CD14-positive monocyte (primary cell): ENCODE measurements at regions not wholly inside any gene's neighbourhood (a gene's known extent, or its start where the extent isn't known, plus 50 kb on each side); places are given as distances from the start of the nearest gene placed in this dataset.

Experiments used
- DNase-seq, 3 donors: peaks; one replicate each; pipeline ENCODE4 v3.0.0-alpha.2; 2011 to 2022
- H2AFZ ChIP-seq: 2 replicates; pipeline ENCODE4 v1.6.0; 2012; ENCODE audit warnings: mild to moderate bottlenecking, low read depth, low read length, inconsistent platforms; ENCODE audit not compliant: insufficient read depth, poor library complexity, severe bottlenecking
- H3K27ac ChIP-seq, 2 donors: 1 replicate in 1 of 2; 2 replicates in 1 of 2; pipeline ENCODE4 v1.5.1; 2012 to 2013; ENCODE audit warnings: low read length in 2 of 2, control low read depth in 1 of 2, inconsistent platforms in 1 of 2, low read depth in 1 of 2, mild to moderate bottlenecking in 1 of 2
- H3K27me3 ChIP-seq, 2 donors: one replicate each; pipeline versions ENCODE4 v1.6.0 to v1.6.1; 2011 to 2013; ENCODE audit warnings: low read length in 2 of 2; ENCODE audit not compliant: control insufficient read depth in 2 of 2, insufficient read depth in 2 of 2
- H3K36me3 ChIP-seq, 2 donors: replicated peaks in 1 of 2; 1 replicate in 1 of 2; 2 replicates in 1 of 2; pipeline versions ENCODE4 v1.5.1 to v1.6.1; 2012 to 2013; ENCODE audit warnings: low read length in 2 of 2, control low read depth in 1 of 2, inconsistent platforms in 1 of 2, mild to moderate bottlenecking in 1 of 2; ENCODE audit not compliant: insufficient read depth in 2 of 2, control insufficient read depth in 1 of 2
- H3K4me1 ChIP-seq, 2 donors: 1 replicate in 1 of 2; 2 replicates in 1 of 2; pipeline versions ENCODE4 v1.5.1 to v1.6.1; 2012 to 2013; ENCODE audit warnings: low read length in 2 of 2, control low read depth in 1 of 2, inconsistent platforms in 1 of 2, mild to moderate bottlenecking in 1 of 2, moderate library complexity in 1 of 2; ENCODE audit not compliant: insufficient read depth in 2 of 2, control insufficient read depth in 1 of 2
- H3K4me2 ChIP-seq: replicated peaks from 2 replicates; pipeline ENCODE3; 2012; ENCODE audit warnings: low read length, moderate library complexity, mild to moderate bottlenecking; ENCODE audit not compliant: poor library complexity, severe bottlenecking; ENCODE audit errors: extremely low read depth
- H3K4me3 ChIP-seq, 3 experiments: fragments of 200-600 bp in 1 of 3; sonication (generic) in 1 of 3; replicated peaks in 1 of 3; 1 replicate in 2 of 3; 2 replicates in 1 of 3; pipeline ENCODE4 v1.5.1; 2011 to 2013; ENCODE audit warnings: low read length in 3 of 3, mild to moderate bottlenecking in 3 of 3, control low read depth in 2 of 3, low read depth in 2 of 3, inconsistent platforms in 1 of 3, moderate library complexity in 1 of 3
- H3K79me2 ChIP-seq: 2 replicates; pipeline ENCODE4 v1.6.0; 2012; ENCODE audit warnings: mild to moderate bottlenecking, control low read depth, inconsistent platforms, low read length, moderate library complexity; ENCODE audit not compliant: insufficient read depth
- H3K9ac ChIP-seq: 2 replicates; pipeline ENCODE4 v1.6.0; 2017; ENCODE audit warnings: low read length, mild to moderate bottlenecking; ENCODE audit not compliant: insufficient read depth, poor library complexity, severe bottlenecking
- H3K9me3 ChIP-seq, 2 donors: replicated peaks in 1 of 2; 1 replicate in 1 of 2; 2 replicates in 1 of 2; pipeline versions ENCODE4 v1.5.1 to v1.6.1; 2012 to 2013; ENCODE audit warnings: low read length in 2 of 2, control low read depth in 1 of 2; ENCODE audit not compliant: control insufficient read depth in 1 of 2, insufficient read depth in 1 of 2
- H4K20me1 ChIP-seq: 2 replicates; pipeline ENCODE4 v1.6.0; 2012; ENCODE audit warnings: mild to moderate bottlenecking, low read length, control low read depth, moderate library complexity; ENCODE audit not compliant: insufficient read depth
- H3K27ac Mint-ChIP-seq, 7 donors: one replicate each; pipeline ENCODE4 v1.8.0; 2020; ENCODE audit warnings: mild to moderate bottlenecking in 7 of 7, mixed read lengths in 7 of 7, moderate library complexity in 6 of 7, inconsistent platforms in 2 of 7
- H3K27me3 Mint-ChIP-seq, 3 donors: one replicate each; pipeline ENCODE4 v1.8.0; 2021 to 2022; ENCODE audit warnings: low read depth in 3 of 3, mild to moderate bottlenecking in 3 of 3, mixed read lengths in 3 of 3, moderate library complexity in 3 of 3, inconsistent platforms in 1 of 3
- H3K36me3 Mint-ChIP-seq, 2 donors: one replicate each; pipeline ENCODE4 v1.8.0; 2020; ENCODE audit warnings: mixed read lengths in 2 of 2, inconsistent platforms in 1 of 2, mild to moderate bottlenecking in 1 of 2
- H3K4me1 Mint-ChIP-seq: one replicate; pipeline ENCODE4 v1.8.0; 2020; ENCODE audit warnings: mild to moderate bottlenecking, mixed read lengths
- H3K4me3 Mint-ChIP-seq, 2 donors: one replicate each; pipeline ENCODE4 v1.8.0; 2020; ENCODE audit warnings: mild to moderate bottlenecking in 2 of 2, mixed read lengths in 2 of 2, moderate library complexity in 1 of 2
- H3K9me3 Mint-ChIP-seq, 7 donors: one replicate each; pipeline ENCODE4 v1.8.0; 2020 to 2022; ENCODE audit warnings: mixed read lengths in 7 of 7, mild to moderate bottlenecking in 6 of 7, moderate library complexity in 6 of 7, inconsistent platforms in 2 of 7
- intact Hi-C, 2 donors: fragments of 100-400 bp; cut with micrococcal nuclease; formaldehyde crosslinking; loops; one replicate each; pipeline versions ENCODE4 v1.15.0 to v1.15.1; 2023
- TF ChIP-seq, protein P1 (sequence below): fragments of 200-600 bp; IDR thresholded peaks from one replicate; pipeline ENCODE4 v1.8.0; 2022; ENCODE audit warnings: antibody characterized with exemption, mild to moderate bottlenecking

DNA sequence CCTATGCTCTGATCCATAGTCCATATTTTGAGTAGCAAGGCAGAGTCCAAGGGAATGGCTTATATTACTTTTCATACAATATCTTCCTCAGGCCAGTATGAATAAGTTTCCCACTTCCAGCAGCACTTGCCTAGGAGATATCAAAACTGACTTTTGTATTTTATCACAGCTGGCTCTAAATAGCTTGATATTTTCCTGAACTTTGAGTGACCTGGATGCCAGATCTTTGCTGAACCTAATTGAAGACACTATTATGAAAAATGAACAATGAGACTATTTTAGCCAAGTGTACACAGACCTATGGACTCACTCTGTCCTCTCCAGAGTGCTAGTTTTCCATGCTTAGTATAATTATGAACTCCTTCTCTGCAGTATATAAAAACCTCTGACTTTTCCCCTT, 475.6 kb upstream of the PTGER4 start:
- H3K9ac ChIP-seq, result no peak overlapping the region
- no peak overlapping the region for H3K27ac ChIP-seq
- H4K20me1 ChIP-seq, result no peaks in the 10 kb centered on the region
- no peaks in the 10 kb centered on the region for H3K27me3 ChIP-seq
- H3K79me2 ChIP-seq, result no peaks in the 10 kb centered on the region
- H3K4me3 ChIP-seq, result no peak overlapping the region
- Mint-ChIP-seq H3K27ac (no peak overlapping the region), H3K4me3 (no peak overlapping the region), H3K27me3 (no peaks in the 10 kb centered on the region), H3K36me3 (no peaks in the 10 kb centered on the region), H3K4me1 (no peaks in the 10 kb centered on the region), H3K9me3 (peaks cover 0 to 5% (median 3%) of the 10 kb centered on the region in 7 donors)
- H3K36me3 ChIP-seq, result no peaks in the 10 kb centered on the region
- H2AFZ ChIP-seq, result no peak overlapping the region
- no peaks in the 10 kb centered on the region for H3K9me3 ChIP-seq
- no peaks in the 10 kb centered on the region for H3K4me1 ChIP-seq
- no peak overlapping the region for H3K4me2 ChIP-seq
- DNase-seq, result no peak
- intact Hi-C loops, result no loop called here
- TF ChIP-seq, protein P1, sequence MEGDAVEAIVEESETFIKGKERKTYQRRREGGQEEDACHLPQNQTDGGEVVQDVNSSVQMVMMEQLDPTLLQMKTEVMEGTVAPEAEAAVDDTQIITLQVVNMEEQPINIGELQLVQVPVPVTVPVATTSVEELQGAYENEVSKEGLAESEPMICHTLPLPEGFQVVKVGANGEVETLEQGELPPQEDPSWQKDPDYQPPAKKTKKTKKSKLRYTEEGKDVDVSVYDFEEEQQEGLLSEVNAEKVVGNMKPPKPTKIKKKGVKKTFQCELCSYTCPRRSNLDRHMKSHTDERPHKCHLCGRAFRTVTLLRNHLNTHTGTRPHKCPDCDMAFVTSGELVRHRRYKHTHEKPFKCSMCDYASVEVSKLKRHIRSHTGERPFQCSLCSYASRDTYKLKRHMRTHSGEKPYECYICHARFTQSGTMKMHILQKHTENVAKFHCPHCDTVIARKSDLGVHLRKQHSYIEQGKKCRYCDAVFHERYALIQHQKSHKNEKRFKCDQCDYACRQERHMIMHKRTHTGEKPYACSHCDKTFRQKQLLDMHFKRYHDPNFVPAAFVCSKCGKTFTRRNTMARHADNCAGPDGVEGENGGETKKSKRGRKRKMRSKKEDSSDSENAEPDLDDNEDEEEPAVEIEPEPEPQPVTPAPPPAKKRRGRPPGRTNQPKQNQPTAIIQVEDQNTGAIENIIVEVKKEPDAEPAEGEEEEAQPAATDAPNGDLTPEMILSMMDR, result no peak

DNA sequence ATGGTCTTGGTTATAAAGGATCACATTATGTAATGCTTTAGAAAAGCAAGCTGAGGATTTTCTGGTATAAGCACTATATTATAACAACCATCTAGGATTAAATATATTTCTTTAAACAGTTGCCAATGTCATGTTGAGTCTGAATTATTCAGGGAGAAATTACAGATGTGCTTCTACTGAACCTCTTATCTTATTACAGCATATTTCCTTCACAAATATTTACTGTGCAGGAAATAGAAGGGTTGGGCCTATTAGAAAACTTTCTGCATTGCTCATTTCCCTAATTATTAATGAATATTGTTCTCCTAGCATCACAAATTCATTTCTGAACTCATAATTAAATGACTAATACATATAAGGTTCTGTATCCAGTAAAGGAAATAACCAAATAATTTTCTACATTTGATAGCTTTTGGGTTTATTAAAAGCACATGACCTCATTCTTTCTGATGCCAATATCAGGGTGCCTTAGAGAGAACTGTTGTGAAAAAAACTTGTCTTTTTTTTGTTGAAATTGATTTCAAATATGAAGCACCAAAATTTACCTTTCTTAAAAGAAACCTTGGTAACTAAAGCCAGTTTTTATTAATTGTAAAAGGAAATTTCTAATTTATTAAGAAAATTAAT, 476.8 kb upstream of the PTGER4 start:
- Histone ChIP-seq H3K27me3 (no peaks in the 10 kb centered on the region), H3K36me3 (no peaks in the 10 kb centered on the region), H4K20me1 (no peaks in the 10 kb centered on the region), H3K4me3 (no peak overlapping the region), H3K79me2 (no peaks in the 10 kb centered on the region), H2AFZ (no peak overlapping the region), H3K9me3 (no peaks in the 10 kb centered on the region), H3K4me2 (no peak overlapping the region), H3K4me1 (no peaks in the 10 kb centered on the region), H3K27ac (no peak overlapping the region), H3K9ac (no peak overlapping the region)
- Mint-ChIP-seq H3K27me3 (no peaks in the 10 kb centered on the region), H3K27ac (no peak overlapping the region), H3K4me1 (no peaks in the 10 kb centered on the region), H3K4me3 (no peak overlapping the region), H3K9me3 (peaks cover 0 to 5% (median 3%) of the 10 kb centered on the region in 7 donors), H3K36me3 (no peaks in the 10 kb centered on the region)
- DNase-seq, result no peak
- TF ChIP-seq, protein P1, result no peak
- intact Hi-C loops, result no loop called here
